ENCODE measurements at regions not wholly inside any gene's neighbourhood (a gene's known extent, or its start where the extent isn't known, plus 50 kb on each side); places are given as distances from the start of the nearest gene placed in this dataset.

- no peak for TF ChIP-seq POLR2A (IDR thresholded peaks at IDR 0.05; ENCODE audit: low read depth)
- TF ChIP-seq CTCF (IDR thresholded peaks at IDR 0.05): no peak
- no peak for TF ChIP-seq EP300 (IDR thresholded peaks at IDR 0.05)
- TF ChIP-seq POLR2AphosphoS5 (IDR thresholded peaks at IDR 0.05): no peak
These were observed 131.2 kb upstream of the LRFN2 start for GRCh38 chr6:40718401-40718800.
